ENCODE measurements at regions not wholly inside any gene's neighbourhood (a gene's known extent, or its start where the extent isn't known, plus 50 kb on each side); places are given as distances from the start of the nearest gene placed in this dataset.

- no peak overlapping the region for H3K9ac ChIP-seq (ENCODE audit: low read length)
- no peaks in the 10 kb centered on the region for H3K9me3 ChIP-seq (ENCODE audit: insufficient read depth, low read length)
- no peak overlapping the region for H3K4me2 ChIP-seq (ENCODE audit: low read depth, low read length, poor library complexity, severe bottlenecking)
- H3K27me3 ChIP-seq (ENCODE audit: low read length) = no peaks in the 10 kb centered on the region
- H3K9me2 ChIP-seq (replicated peaks; ENCODE audit: insufficient read depth, low read length) = no peaks in the 10 kb centered on the region
- no peaks in the 10 kb centered on the region for H3K79me2 ChIP-seq (ENCODE audit: insufficient read depth, low read length)
- no peaks in the 10 kb centered on the region for H3F3A ChIP-seq (ENCODE audit: insufficient read depth)
- no peak overlapping the region for H2AFZ ChIP-seq (ENCODE audit: low read depth, low read length, severe bottlenecking)
- no peaks in the 10 kb centered on the region for H3K36me3 ChIP-seq (ENCODE audit: low read length)
- no peak overlapping the region for H3K27ac ChIP-seq (ENCODE audit: low read depth, low read length)
- TF ChIP-seq CTCF (IDR thresholded peaks at IDR 0.05; ENCODE audit: insufficient read depth, low read length, poor library complexity, severe bottlenecking) = no peak
- TF ChIP-seq EZH2phosphoT487 (conservative IDR thresholded peaks at IDR 0.05; ENCODE audit: low read length) = no peak
- no peaks in the 10 kb centered on the region for H4K20me1 ChIP-seq (ENCODE audit: low read depth, low read length)
- no peak overlapping the region for H3K4me3 ChIP-seq (ENCODE audit: insufficient read depth, low read length, poor library complexity, severe bottlenecking)
Measured at GRCh38 chr1:199394856-199395255, 632.7 kb upstream of the NR5A2 start.

DNA sequence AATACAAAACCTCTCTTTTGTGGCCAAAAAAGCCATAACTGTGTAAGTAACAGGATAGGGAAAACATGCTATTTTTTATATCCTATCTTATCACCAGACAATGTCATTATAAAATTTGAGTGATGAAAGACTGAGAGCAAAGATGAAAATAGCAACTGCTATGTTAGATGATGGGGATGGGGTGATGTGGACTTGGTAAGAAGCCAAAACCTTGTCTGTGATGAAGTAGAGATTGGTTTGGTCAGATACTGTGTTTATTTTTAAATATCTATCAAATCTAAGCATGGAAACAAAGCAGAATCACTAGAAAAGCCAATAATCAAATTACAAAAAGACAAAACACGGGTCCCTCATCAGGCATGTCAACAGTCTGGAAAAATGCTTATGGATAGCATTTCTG lies 631.1 kb upstream of the NR5A2 start:
- no peak for TF ChIP-seq EZH2phosphoT487 (conservative IDR thresholded peaks at IDR 0.05; ENCODE audit: low read length)
- no peak for TF ChIP-seq CTCF (IDR thresholded peaks at IDR 0.05; ENCODE audit: insufficient read depth, low read length, poor library complexity, severe bottlenecking)
- Histone ChIP-seq H3K27ac (ENCODE audit: low read depth, low read length) (no peak overlapping the region), H3K4me2 (ENCODE audit: low read depth, low read length, poor library complexity, severe bottlenecking) (no peak overlapping the region), H4K20me1 (ENCODE audit: low read depth, low read length) (no peaks in the 10 kb centered on the region), H2AFZ (ENCODE audit: low read depth, low read length, severe bottlenecking) (no peak overlapping the region), H3K9me3 (ENCODE audit: insufficient read depth, low read length) (no peaks in the 10 kb centered on the region), H3F3A (ENCODE audit: insufficient read depth) (no peaks in the 10 kb centered on the region), H3K9me2 (replicated peaks; ENCODE audit: insufficient read depth, low read length) (no peaks in the 10 kb centered on the region), H3K27me3 (ENCODE audit: low read length) (no peaks in the 10 kb centered on the region), H3K79me2 (ENCODE audit: insufficient read depth, low read length) (no peaks in the 10 kb centered on the region), H3K36me3 (ENCODE audit: low read length) (no peaks in the 10 kb centered on the region), H3K9ac (ENCODE audit: low read length) (no peak overlapping the region), H3K4me3 (ENCODE audit: insufficient read depth, low read length, poor library complexity, severe bottlenecking) (no peak overlapping the region)

DNA sequence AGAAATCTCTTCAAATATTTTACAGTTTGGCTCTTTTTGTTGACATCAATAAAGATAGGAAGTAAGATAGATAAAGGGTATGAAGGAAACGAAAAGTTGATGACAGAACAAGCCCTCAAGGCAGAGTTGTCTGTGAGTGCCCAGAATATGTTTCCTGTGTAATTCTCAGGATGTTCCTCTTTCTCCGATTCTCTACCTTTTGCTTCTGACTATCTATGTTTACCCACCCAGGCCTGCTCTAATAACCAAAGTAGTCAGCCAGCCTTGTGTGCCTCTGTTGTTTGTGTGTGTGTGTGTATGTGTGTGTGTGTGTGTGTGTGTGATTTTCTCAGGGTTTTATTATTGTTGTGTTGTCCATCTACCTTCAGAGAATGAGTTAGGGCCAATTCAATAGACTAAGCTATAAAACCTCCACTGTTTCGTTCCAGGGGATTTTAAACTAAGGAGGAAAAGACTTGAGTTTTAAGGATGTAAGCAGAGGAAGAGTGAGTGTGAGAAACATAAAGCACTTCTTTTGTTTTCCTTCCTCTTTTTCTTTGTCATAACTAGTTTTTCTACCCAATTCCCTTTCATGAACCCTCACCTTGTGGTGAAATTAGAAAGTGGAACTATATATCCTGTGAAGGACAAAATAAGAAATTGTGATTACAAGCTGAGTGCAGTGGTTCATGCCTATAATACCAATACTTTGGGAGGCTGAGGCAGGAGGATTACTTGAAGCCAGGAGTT lies 627.4 kb upstream of the NR5A2 start:
- Histone ChIP-seq H4K20me1 (ENCODE audit: low read depth, low read length) (no peaks in the 10 kb centered on the region), H3K4me3 (ENCODE audit: insufficient read depth, low read length, poor library complexity, severe bottlenecking) (no peak overlapping the region), H3K36me3 (ENCODE audit: low read length) (no peaks in the 10 kb centered on the region), H3F3A (ENCODE audit: insufficient read depth) (no peaks in the 10 kb centered on the region), H3K9me3 (ENCODE audit: insufficient read depth, low read length) (no peaks in the 10 kb centered on the region), H3K9ac (ENCODE audit: low read length) (no peak overlapping the region), H3K9me2 (replicated peaks; ENCODE audit: insufficient read depth, low read length) (no peaks in the 10 kb centered on the region), H3K27me3 (ENCODE audit: low read length) (no peaks in the 10 kb centered on the region), H3K4me2 (ENCODE audit: low read depth, low read length, poor library complexity, severe bottlenecking) (no peak overlapping the region), H2AFZ (ENCODE audit: low read depth, low read length, severe bottlenecking) (no peak overlapping the region), H3K79me2 (ENCODE audit: insufficient read depth, low read length) (no peaks in the 10 kb centered on the region), H3K27ac (ENCODE audit: low read depth, low read length) (no peak overlapping the region)
- no peak for TF ChIP-seq EZH2phosphoT487 (conservative IDR thresholded peaks at IDR 0.05; ENCODE audit: low read length)
- TF ChIP-seq CTCF (IDR thresholded peaks at IDR 0.05; ENCODE audit: insufficient read depth, low read length, poor library complexity, severe bottlenecking) = no peak
